Body of pancreas (tissue), 4 donors: ENCODE measurements at regions not wholly inside any gene's neighbourhood (a gene's known extent, or its start where the extent isn't known, plus 50 kb on each side); places are given as distances from the start of the nearest gene placed in this dataset.
A peak's percentile ranks its signal among the peaks of the same experiment; 100 is the strongest.

Experiments used
- ATAC-seq: fragments of 150-250 bp; one replicate; pipeline ENCODE4 v1.9.1; 2016
- DNase-seq, 4 donors: peaks; one replicate each; pipeline ENCODE4 v3.0.0-alpha.2; 2019
- H3K27ac ChIP-seq, 4 donors: fragments of 200-600 bp; sonication (generic); 1 replicate in 3 of 4; 2 replicates in 1 of 4; pipeline versions ENCODE4 v1.5.1 to v1.6.1; 2016 to 2019; ENCODE audit warnings: mild to moderate bottlenecking in 1 of 4, mixed read lengths in 1 of 4, moderate library complexity in 1 of 4
- H3K27me3 ChIP-seq, 2 donors: fragments of 200-600 bp; sonication (generic); one replicate each; pipeline ENCODE4 v1.6.0; 2016; ENCODE audit warnings: mild to moderate bottlenecking in 1 of 2
- H3K36me3 ChIP-seq, 2 donors: fragments of 200-600 bp; sonication (generic); replicated peaks in 1 of 2; 2 replicates each; pipeline ENCODE4 v1.5.1; 2016; ENCODE audit warnings: low read depth in 2 of 2; ENCODE audit not compliant: insufficient read depth in 1 of 2
- H3K4me1 ChIP-seq: fragments of 200-600 bp; sonication (generic); one replicate; pipeline ENCODE4 v1.6.0; 2016
- H3K4me3 ChIP-seq, 2 donors: fragments of 200-600 bp; sonication (generic); 1 replicate in 1 of 2; 2 replicates in 1 of 2; pipeline ENCODE4 v1.5.1; 2016 to 2019
- H3K9me3 ChIP-seq, 3 donors: fragments of 200-600 bp; sonication (generic); 1 replicate in 2 of 3; 2 replicates in 1 of 3; pipeline ENCODE4 v1.5.1; 2016
- POLR2A ChIP-seq, 3 donors: fragments of 450-650 bp; IDR thresholded peaks; one replicate each; pipeline ENCODE4 v1.6.1; 2016; ENCODE audit warnings: antibody characterized with exemption in 3 of 3, mild to moderate bottlenecking in 2 of 3
- WGBS, 2 donors: methylation state at CpG; one replicate each; pipeline ENCODE4 v1.1.5; 2017; 5-methylcytosine and 5-hydroxymethylcytosine counted together
- intact Hi-C: fragments of 100-400 bp; cut with DNase I; formaldehyde crosslinking; loops from one replicate; pipeline ENCODE4 v1.15.1; 2023
- TF ChIP-seq, protein P1 (sequence below), 7 experiments: fragments of 450-650 bp in 4 of 7; fragments of 200-600 bp in 3 of 7; sonication (generic) in 3 of 7; IDR thresholded peaks; one replicate each; pipeline ENCODE4 v1.5.1; 2016 to 2019; ENCODE audit warnings: antibody characterized with exemption in 7 of 7

DNA sequence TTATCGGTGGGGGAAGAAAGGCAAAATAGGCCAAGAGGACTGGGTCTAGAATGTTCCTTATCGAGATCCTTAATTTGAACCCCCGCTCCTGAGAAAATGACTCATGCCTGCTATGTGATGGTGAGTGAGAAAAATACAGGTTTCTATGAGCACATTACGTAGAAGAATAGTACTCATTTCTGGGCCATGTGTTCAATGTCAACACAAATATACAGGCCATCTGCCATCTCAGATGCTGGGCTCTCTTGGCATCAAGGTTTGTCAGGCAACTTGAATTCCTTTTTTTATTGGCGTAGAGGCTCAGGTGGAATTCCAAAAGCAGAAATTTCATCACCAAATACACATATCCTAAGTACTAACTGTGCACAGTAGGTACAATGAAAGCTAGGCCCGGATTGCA lies 81.4 kb upstream of the TRIM2 start:
- no peak overlapping the region for H3K4me3 ChIP-seq
- DNase-seq (no peak), ATAC-seq (no peak)
- WGBS, 2 donors, result 73 to 74% methylated on average over 6 of the region's 6 CpGs
- intact Hi-C loops, result no loop called here
- no peaks in the 10 kb centered on the region for H3K36me3 ChIP-seq
- H3K27ac ChIP-seq, result no peak overlapping the region
- H3K4me1 ChIP-seq, result no peaks in the 10 kb centered on the region
- H3K9me3 ChIP-seq, result no peaks in the 10 kb centered on the region
- TF ChIP-seq, protein P1, sequence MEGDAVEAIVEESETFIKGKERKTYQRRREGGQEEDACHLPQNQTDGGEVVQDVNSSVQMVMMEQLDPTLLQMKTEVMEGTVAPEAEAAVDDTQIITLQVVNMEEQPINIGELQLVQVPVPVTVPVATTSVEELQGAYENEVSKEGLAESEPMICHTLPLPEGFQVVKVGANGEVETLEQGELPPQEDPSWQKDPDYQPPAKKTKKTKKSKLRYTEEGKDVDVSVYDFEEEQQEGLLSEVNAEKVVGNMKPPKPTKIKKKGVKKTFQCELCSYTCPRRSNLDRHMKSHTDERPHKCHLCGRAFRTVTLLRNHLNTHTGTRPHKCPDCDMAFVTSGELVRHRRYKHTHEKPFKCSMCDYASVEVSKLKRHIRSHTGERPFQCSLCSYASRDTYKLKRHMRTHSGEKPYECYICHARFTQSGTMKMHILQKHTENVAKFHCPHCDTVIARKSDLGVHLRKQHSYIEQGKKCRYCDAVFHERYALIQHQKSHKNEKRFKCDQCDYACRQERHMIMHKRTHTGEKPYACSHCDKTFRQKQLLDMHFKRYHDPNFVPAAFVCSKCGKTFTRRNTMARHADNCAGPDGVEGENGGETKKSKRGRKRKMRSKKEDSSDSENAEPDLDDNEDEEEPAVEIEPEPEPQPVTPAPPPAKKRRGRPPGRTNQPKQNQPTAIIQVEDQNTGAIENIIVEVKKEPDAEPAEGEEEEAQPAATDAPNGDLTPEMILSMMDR (IDR thresholded peaks at IDR 0.05), result no peak
- TF ChIP-seq POLR2A (IDR thresholded peaks at IDR 0.05), result no peak
- no peaks in the 10 kb centered on the region for H3K27me3 ChIP-seq

DNA sequence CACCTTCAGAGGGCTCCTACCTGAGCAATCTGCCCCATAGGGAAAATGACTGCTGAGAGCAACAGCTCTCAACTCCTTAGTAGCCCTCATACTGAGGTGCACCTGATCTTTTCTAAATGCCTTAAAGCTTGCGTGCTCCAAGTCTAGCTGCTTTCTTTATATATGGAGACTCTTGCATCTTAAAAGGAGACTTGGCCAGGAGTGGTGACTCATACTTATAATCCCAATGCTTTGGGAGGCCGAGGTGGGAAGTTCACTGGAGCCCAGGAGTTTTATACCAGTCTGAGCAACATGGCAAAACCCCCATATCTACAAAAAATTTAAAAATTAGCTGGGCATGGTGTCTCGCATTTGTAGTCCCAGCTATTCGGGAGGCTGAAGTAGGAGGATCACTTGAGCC lies 78.1 kb upstream of the TRIM2 start:
- Histone ChIP-seq H3K27ac (no peak overlapping the region), H3K9me3 (no peaks in the 10 kb centered on the region), H3K27me3 (no peaks in the 10 kb centered on the region), H3K4me3 (no peak overlapping the region), H3K4me1 (no peaks in the 10 kb centered on the region), H3K36me3 (no peaks in the 10 kb centered on the region)
- DNase-seq, result no peak
- no peak for ATAC-seq
- intact Hi-C loops, result loop anchor here (5.0 kb wide), 2 partner anchors 44 to 279 kb away; no protein-coding TSS in a partner anchor
- no peak for TF ChIP-seq POLR2A (IDR thresholded peaks at IDR 0.05)
- TF ChIP-seq, protein P1 (IDR thresholded peaks at IDR 0.05), result no peak
- 84 to 92% methylated on average over 4 of the region's 4 CpGs for WGBS, 2 donors

DNA sequence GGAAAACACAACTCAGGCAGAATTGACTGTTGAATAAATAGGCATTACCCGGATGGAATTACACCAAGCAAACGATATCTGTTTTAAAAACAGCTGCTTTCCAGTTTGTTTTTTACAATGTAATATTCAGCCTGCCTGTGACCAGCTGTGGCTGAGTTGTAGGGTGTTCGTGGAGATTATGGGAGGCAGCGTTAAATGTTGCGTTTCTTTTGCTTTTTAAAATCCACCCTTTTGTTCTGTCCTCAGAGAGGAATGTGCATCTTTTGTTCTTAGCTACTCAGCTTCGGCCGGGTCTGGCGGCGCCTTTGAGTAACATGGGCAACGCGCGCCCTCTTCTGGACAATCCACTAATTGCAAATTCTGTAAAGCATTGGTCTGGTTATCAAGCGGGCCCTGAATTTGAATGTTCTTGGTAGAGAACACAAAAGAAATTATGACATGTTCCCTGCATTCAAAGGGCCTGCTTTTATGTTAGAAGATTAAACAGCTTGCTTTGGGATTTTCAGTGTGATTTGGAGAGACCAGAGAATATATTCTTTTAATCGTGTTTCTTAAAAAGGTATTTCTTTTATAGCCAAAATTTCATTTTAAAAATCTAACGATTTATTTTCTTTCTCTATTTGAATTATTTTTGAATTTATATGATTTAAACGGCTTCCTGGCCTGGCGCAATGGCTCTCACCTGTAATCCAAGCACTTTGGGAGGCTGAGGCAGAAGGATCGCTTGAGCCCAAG lies 76.3 kb upstream of the TRIM2 start:
- H3K4me3 ChIP-seq, result no peak overlapping the region

DNA sequence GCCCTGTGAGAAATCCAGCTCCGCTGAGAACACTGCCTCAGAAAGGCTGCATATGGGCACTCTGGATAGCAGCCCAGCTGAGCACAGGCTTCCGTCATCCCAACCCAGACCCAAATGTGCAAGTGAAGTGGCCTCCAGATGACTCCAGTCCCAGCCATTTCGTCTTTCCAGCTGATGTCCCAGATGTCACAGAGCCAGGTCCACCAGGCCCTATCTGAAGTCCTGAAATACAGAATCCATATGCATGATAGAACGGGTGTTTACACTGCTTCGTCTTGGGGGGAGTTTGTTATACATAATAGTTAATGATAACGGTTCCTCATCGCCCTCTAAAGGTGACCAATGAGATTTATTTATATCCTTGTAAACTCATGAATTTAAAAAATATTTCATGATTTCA lies 72.6 kb upstream of the TRIM2 start:
- Histone ChIP-seq H3K27me3 (no peaks in the 10 kb centered on the region), H3K36me3 (no peaks in the 10 kb centered on the region), H3K9me3 (no peaks in the 10 kb centered on the region), H3K27ac (no peak overlapping the region), H3K4me1 (no peaks in the 10 kb centered on the region), H3K4me3 (no peak overlapping the region)
- no peak for ATAC-seq
- no peak for TF ChIP-seq POLR2A (IDR thresholded peaks at IDR 0.05)
- TF ChIP-seq, protein P1 (IDR thresholded peaks at IDR 0.05), result no peak
- DNase-seq, result no peak
- 21 to 47% methylated on average over 5 to 7 of the region's 7 CpGs for WGBS, 2 donors
- intact Hi-C loops, result no loop called here

More for the DNA sequence above, 76.3 kb upstream of the TRIM2 start:
- intact Hi-C loops, result loop anchor here (5.0 kb wide), 2 partner anchors 46 to 281 kb away; no protein-coding TSS in a partner anchor
- H3K4me1 ChIP-seq, result no peaks in the 10 kb centered on the region
- H3K9me3 ChIP-seq, result no peaks in the 10 kb centered on the region
- no peaks in the 10 kb centered on the region for H3K27me3 ChIP-seq
- H3K36me3 ChIP-seq, result no peaks in the 10 kb centered on the region
- H3K27ac ChIP-seq, result no peak overlapping the region
- TF ChIP-seq, protein P1 (IDR thresholded peaks at IDR 0.05), result peak; percentile 77 to 87 (median 83)
- TF ChIP-seq POLR2A (IDR thresholded peaks at IDR 0.05), result no peak
- 13% methylated on average over 18 of the region's 18 CpGs for WGBS, 2 donors
- peak; percentile 92 for ATAC-seq
- peak; percentile 88 to 92 (median 88) for DNase-seq

DNA sequence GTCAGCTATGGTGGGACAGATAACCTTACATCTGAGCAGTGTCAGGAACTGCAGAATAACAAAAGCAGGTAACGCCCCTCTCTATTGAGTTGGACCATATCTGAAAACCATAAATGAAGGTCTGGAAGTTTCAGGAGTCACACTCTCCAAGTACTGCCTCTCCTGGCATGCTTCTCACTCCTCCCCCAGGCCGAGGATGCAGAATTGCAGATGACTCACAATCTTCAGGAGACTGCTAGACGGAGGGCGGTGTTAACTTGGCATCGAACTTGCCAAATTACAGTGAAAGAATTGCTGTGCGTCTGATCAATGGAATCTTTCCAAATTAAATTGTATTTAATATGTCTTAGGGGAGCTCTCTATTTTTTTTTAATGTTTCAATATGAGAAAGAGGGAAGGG lies 67.1 kb upstream of the TRIM2 start:
- no peak for TF ChIP-seq POLR2A (IDR thresholded peaks at IDR 0.05)
- TF ChIP-seq, protein P1 (IDR thresholded peaks at IDR 0.05), result no peak
- no peaks in the 10 kb centered on the region for H3K4me1 ChIP-seq
- intact Hi-C loops, result no loop called here
- ATAC-seq, result no peak
- no peaks in the 10 kb centered on the region for H3K27me3 ChIP-seq
- no peaks in the 10 kb centered on the region for H3K9me3 ChIP-seq
- H3K4me3 ChIP-seq, result no peak overlapping the region
- peak in 1 of 4 donors; percentile 18 for DNase-seq
- H3K36me3 ChIP-seq, result no peaks in the 10 kb centered on the region
- 67 to 78% methylated on average over 6 of the region's 6 CpGs for WGBS, 2 donors
- H3K27ac ChIP-seq, result no peak overlapping the region
